ENCODE measurements at regions not wholly inside any gene's neighbourhood (a gene's known extent, or its start where the extent isn't known, plus 50 kb on each side); places are given as distances from the start of the nearest gene placed in this dataset.
"Not testable (repeated sequence)": the region's sequence is repeated elsewhere in the genome, so short reads cannot be mapped to it uniquely, and the experiment has no call there.

GRCh38 chr5:119757276-119757675 lies 127.9 kb downstream of the FAM170A start:
- H3K4me2 ChIP-seq (ENCODE audit: control insufficient read depth, extremely low read depth, insufficient read depth, low read depth, low read length) = no peak overlapping the region
- TF ChIP-seq CTCF (optimal IDR thresholded peaks at IDR 0.05 in 1 of 3, IDR thresholded peaks at IDR 0.05 in 1 of 3, conservative IDR thresholded peaks at IDR 0.05 in 1 of 3; ENCODE audit: extremely low read depth in 1 of 3, insufficient read depth in 2 of 3, low read length in 3 of 3) (no peak), EZH2 (IDR thresholded peaks at IDR 0.05; ENCODE audit: low read length) (no peak)
- H3K36me3 ChIP-seq (ENCODE audit: control insufficient read depth in 2 of 2, extremely low read depth in 1 of 2, insufficient read depth in 2 of 2, low read length in 2 of 2) = no peaks in the 10 kb centered on the region
- H3K9ac ChIP-seq (ENCODE audit: control insufficient read depth, extremely low read depth, insufficient read depth, low read length) = no peak overlapping the region
- no peaks in the 10 kb centered on the region for H3K27me3 ChIP-seq (ENCODE audit: control insufficient read depth, extremely low read depth, insufficient read depth, low read length)
- no peaks in the 10 kb centered on the region for H3K9me3 ChIP-seq (ENCODE audit: control insufficient read depth, low read depth, low read length)
- no peaks in the 10 kb centered on the region for H4K20me1 ChIP-seq (ENCODE audit: control insufficient read depth, extremely low read depth, insufficient read depth, low read length)
- no peak overlapping the region for H2AFZ ChIP-seq (ENCODE audit: control insufficient read depth, low read length)
- H3K27ac ChIP-seq (ENCODE audit: control insufficient read depth, insufficient read depth, low read length) = no peak overlapping the region
- H3K4me1 ChIP-seq (ENCODE audit: control insufficient read depth, extremely low read depth, insufficient read depth, low read length) = no peaks in the 10 kb centered on the region
- dilution Hi-C loops (cut with MboI; ENCODE audit: extremely low pct_ligation_motif_present, low sequenced_read_pairs) = no loop called here
- H3K9me1 ChIP-seq (ENCODE audit: control insufficient read depth, extremely low read depth, insufficient read depth, low read length) = no peaks in the 10 kb centered on the region
- DNase-seq (ENCODE audit: low read depth, low spot score) (no peak), FAIRE-seq (no peak)
- no peak overlapping the region for H3K4me3 ChIP-seq (ENCODE audit: control insufficient read depth in 2 of 3, extremely low read depth in 1 of 3, insufficient read depth in 2 of 3, low read depth in 1 of 3, low read length in 3 of 3)
- H3K79me2 ChIP-seq (ENCODE audit: control insufficient read depth, insufficient read depth, low read length) = no peaks in the 10 kb centered on the region

GRCh38 chr5:119769695-119770693 lies 140.6 kb downstream of the FAM170A start:
- H2AFZ ChIP-seq (ENCODE audit: control insufficient read depth, low read length); H3K4me2 ChIP-seq (ENCODE audit: control insufficient read depth, extremely low read depth, insufficient read depth, low read depth, low read length); H3K27me3 ChIP-seq (ENCODE audit: control insufficient read depth, extremely low read depth, insufficient read depth, low read length); H3K4me1 ChIP-seq (ENCODE audit: control insufficient read depth, extremely low read depth, insufficient read depth, low read length); H3K36me3 ChIP-seq (ENCODE audit: control insufficient read depth in 2 of 2, extremely low read depth in 1 of 2, insufficient read depth in 2 of 2, low read length in 2 of 2); H3K9me1 ChIP-seq (ENCODE audit: control insufficient read depth, extremely low read depth, insufficient read depth, low read length); H3K4me3 ChIP-seq (ENCODE audit: control insufficient read depth in 2 of 3, extremely low read depth in 1 of 3, insufficient read depth in 2 of 3, low read depth in 1 of 3, low read length in 3 of 3); dilution Hi-C loops (cut with MboI; ENCODE audit: extremely low pct_ligation_motif_present, low sequenced_read_pairs); H4K20me1 ChIP-seq (ENCODE audit: control insufficient read depth, extremely low read depth, insufficient read depth, low read length); H3K27ac ChIP-seq (ENCODE audit: control insufficient read depth, insufficient read depth, low read length); FAIRE-seq; H3K79me2 ChIP-seq (ENCODE audit: control insufficient read depth, insufficient read depth, low read length); H3K9me3 ChIP-seq (ENCODE audit: control insufficient read depth, low read depth, low read length); H3K9ac ChIP-seq (ENCODE audit: control insufficient read depth, extremely low read depth, insufficient read depth, low read length); DNase-seq (ENCODE audit: low read depth, low spot score): not testable (repeated sequence)

- H3K9me1 ChIP-seq (ENCODE audit: control insufficient read depth, extremely low read depth, insufficient read depth, low read length); DNase-seq (ENCODE audit: low read depth, low spot score); H3K4me1 ChIP-seq (ENCODE audit: control insufficient read depth, extremely low read depth, insufficient read depth, low read length); H3K9ac ChIP-seq (ENCODE audit: control insufficient read depth, extremely low read depth, insufficient read depth, low read length); H4K20me1 ChIP-seq (ENCODE audit: control insufficient read depth, extremely low read depth, insufficient read depth, low read length); H3K79me2 ChIP-seq (ENCODE audit: control insufficient read depth, insufficient read depth, low read length); H2AFZ ChIP-seq (ENCODE audit: control insufficient read depth, low read length); FAIRE-seq; H3K27ac ChIP-seq (ENCODE audit: control insufficient read depth, insufficient read depth, low read length); H3K9me3 ChIP-seq (ENCODE audit: control insufficient read depth, low read depth, low read length); H3K27me3 ChIP-seq (ENCODE audit: control insufficient read depth, extremely low read depth, insufficient read depth, low read length); H3K4me3 ChIP-seq (ENCODE audit: control insufficient read depth in 2 of 3, extremely low read depth in 1 of 3, insufficient read depth in 2 of 3, low read depth in 1 of 3, low read length in 3 of 3); H3K36me3 ChIP-seq (ENCODE audit: control insufficient read depth in 2 of 2, extremely low read depth in 1 of 2, insufficient read depth in 2 of 2, low read length in 2 of 2); dilution Hi-C loops (cut with MboI; ENCODE audit: extremely low pct_ligation_motif_present, low sequenced_read_pairs); H3K4me2 ChIP-seq (ENCODE audit: control insufficient read depth, extremely low read depth, insufficient read depth, low read depth, low read length): not testable (repeated sequence)
These were observed 150.8 kb downstream of the FAM170A start for GRCh38 chr5:119780145-119780544.
